GM21528 (cell line): ENCODE measurements at regions not wholly inside any gene's neighbourhood (a gene's known extent, or its start where the extent isn't known, plus 50 kb on each side); places are given as distances from the start of the nearest gene placed in this dataset.
"Not testable (repeated sequence)": the region's sequence is repeated elsewhere in the genome, so short reads cannot be mapped to it uniquely, and the experiment has no call there.

Experiments
- ATAC-seq: cut with Tn5 transposase; IDR thresholded peaks from one replicate; pipeline ENCODE4 v1.9.1; 2021; ENCODE audit warnings: mild to moderate bottlenecking, moderate library complexity; ENCODE audit not compliant: unreplicated experiment, low FRiP score

GRCh38 chr9:32148553-32148952 lies 235.9 kb upstream of the ACO1 start:
- ATAC-seq, result not testable (repeated sequence)

GRCh38 chr9:32161209-32161608 lies 223.2 kb upstream of the ACO1 start:
- peak; percentile 25 for ATAC-seq

- ATAC-seq, result peak; percentile 80
Observed at GRCh38 chr9:32161720-32162119, 222.7 kb upstream of the ACO1 start.

DNA sequence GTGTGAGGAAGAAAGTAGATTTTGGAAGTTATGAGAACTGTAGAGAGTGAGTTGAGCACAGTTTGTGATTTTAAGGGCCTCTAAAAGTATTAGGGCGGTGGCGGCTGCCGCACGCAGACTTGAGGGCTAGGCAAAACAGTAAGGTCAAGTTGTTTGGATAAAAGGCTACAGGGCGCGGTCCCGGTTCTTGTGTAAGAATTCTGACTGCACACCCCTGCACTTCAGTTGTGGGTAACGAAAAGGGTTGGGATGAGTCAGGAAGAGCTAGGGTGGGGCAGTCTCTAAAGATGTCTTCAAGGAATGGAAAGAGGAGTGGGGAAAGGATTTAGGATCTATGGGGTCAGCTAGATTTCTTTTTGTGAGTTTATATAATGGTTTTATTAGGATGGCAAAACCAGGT lies 218.1 kb upstream of the ACO1 start:
- not testable (repeated sequence) for ATAC-seq

DNA sequence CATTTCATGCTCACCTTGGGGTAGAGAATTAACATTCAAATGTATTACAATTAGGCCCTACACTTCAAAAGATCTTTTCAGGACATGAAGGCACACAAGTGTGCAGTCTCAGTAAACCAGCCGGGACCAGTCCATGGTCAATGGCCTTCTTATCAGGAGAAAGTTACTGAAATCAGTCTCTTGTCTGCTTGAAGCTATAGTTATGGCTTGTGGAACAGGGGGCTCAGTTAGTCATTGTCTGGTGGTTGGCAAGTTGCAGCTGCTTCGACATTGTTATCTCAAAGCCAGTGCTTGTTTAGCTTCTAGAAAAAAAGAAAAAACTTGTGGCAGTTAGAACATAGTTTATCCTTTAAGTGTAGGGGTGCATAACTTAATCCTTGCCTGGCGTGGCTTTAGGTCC lies 213.1 kb upstream of the ACO1 start:
- ATAC-seq, result no peak

- ATAC-seq, result no peak
Observed at GRCh38 chr9:32172256-32172655, 212.2 kb upstream of the ACO1 start.

DNA sequence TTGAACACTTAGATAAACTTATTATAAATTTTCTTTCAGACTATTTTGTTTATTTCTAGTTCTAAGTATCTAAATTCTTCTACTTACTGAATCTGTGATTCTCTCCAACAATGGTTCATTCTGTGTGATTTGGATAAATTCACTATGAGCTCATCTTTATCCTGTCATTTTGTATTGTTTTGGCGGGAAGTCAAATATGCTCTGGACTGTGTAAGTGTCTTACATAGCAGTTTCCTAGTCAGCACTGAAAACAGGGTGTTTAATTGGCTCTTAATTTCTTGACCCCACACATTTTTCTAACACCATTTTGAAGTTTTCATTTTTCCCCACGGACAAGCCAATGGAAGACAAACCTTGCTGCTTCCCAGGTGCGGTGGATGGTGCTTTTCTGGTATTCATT lies 207.0 kb upstream of the ACO1 start:
- ATAC-seq, result no peak

DNA sequence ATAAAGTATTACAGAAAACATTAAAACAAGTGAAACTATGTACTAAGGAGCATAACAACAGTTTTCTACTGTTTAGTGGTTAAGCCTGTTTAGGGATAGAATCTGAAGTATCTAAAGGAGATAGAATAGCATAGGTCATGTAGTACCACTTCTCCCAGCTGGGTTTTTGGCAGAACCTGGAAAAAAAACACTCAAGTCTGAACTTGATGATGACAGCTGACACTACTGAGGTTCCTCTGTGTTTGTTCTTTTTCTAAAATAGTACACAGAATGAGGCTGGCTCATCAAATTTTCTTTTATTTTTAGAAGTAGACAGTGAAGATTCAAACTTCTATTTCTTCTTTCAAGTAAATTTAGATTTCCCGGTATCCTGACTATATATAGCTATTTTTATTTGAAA lies 203.8 kb upstream of the ACO1 start:
- no peak for ATAC-seq

DNA sequence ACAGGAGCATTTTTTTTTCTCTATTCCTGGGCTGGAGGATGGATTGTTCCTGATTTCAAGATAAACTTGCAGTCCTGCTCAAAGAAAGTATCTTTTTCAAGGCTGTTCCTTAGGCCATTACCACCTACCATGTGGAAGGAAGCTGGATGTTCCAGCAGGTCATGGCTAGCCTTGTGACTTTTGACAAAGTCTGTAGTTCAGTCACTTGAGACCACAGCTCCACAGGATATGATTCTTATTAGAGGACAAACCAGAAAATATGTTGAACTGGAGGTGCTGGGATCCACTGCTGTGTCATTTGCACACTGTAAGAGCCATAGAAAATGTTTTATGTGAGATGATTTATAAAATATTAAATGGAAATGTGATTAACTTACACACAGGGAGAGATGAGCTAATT lies 184.2 kb upstream of the ACO1 start:
- no peak for ATAC-seq

GRCh38 chr9:32200896-32201295 lies 183.5 kb upstream of the ACO1 start:
- ATAC-seq, result no peak

- not testable (repeated sequence) for ATAC-seq
Observed at GRCh38 chr9:32209164-32209563, 175.3 kb upstream of the ACO1 start.

DNA sequence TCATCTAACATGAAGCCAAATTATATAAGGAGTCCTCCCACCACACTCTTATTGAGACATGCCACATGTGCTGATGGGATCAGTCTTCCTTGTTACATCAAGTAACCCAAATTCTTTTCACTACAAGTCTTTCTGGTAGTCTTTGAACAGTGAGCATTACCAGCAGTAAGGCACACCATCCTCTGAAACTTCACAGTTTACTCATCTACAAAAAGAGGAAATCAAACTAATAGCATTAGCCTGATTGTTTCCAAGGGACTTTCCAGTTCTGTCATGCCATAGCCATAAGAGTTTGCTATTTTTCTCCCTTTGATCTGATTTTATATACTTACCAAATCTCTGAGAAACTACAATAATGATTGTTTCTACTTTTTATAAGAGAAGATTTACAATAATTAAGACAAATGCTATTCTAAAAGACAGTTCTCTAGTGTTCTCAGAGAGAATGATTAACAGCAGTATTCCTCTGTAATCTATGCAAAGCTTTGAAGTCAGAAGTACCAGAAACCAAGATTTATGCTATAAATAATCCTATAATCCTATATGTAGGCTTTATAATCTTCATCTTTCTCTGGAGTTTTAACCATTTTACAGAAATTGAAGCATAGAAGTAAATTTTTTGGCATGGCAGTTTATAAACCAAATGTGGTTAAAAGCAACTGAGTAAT lies 166.2 kb upstream of the ACO1 start:
- peak; percentile 99 for ATAC-seq

DNA sequence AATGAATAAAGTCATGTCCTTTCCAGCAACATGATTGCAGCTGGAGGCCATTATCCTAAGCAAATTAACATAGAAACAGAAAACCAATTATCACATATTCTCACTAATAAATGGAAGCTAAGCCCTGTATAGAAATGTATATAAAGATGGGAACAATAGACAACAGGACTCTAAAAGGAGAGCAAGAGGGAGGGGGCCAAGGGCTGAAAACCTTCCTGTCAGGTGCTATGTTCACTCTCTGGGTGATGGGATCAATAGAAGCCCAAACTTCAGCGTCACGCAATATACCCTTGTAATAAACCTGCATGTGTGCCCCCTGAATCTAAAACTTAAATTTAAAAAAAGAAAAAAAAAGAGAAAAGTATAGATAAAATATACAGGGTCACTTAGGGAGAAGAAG lies 163.7 kb upstream of the ACO1 start:
- no peak for ATAC-seq

- ATAC-seq, result no peak
Observed at GRCh38 chr9:32234451-32234850, 150.0 kb upstream of the ACO1 start.

- ATAC-seq, result no peak
Observed at GRCh38 chr9:32247168-32247567, 137.3 kb upstream of the ACO1 start.

- no peak for ATAC-seq
Observed at GRCh38 chr9:32248189-32248712, 136.2 kb upstream of the ACO1 start.

- peak; percentile 83 for ATAC-seq
Observed at GRCh38 chr9:32251539-32251938, 132.9 kb upstream of the ACO1 start.

GRCh38 chr9:32253731-32254130 lies 130.7 kb upstream of the ACO1 start:
- no peak for ATAC-seq

- ATAC-seq, result no peak
Observed at GRCh38 chr9:32255026-32255425, 129.4 kb upstream of the ACO1 start.

DNA sequence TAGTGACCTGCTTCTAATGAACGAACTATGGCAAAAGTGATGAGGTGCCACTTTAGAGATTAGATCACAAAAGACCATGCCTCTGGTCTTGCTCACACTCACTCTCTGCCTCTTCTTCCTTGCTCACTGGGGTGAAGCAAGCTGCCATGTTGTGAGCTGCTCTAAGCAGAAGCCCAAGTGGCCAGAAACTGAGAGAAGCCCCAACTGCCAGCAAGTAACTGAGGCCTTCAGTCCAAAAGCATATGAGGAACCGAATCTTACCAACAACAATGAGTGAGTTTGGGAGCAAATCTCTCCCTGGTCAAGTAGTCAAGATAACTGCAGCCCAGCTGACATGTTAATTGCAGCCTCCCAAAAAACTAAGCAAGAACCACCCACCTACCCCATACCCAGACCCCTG lies 126.0 kb upstream of the ACO1 start:
- no peak for ATAC-seq

GRCh38 chr9:32260151-32260862 lies 124.1 kb upstream of the ACO1 start:
- ATAC-seq, result no peak
